SW480 (cell line): ENCODE measurements at regions not wholly inside any gene's neighbourhood (a gene's known extent, or its start where the extent isn't known, plus 50 kb on each side); places are given as distances from the start of the nearest gene placed in this dataset.

Experiments
- DNase-seq: peaks from one replicate; pipeline ENCODE4 v3.0.0-alpha.2; 2016; ENCODE audit warnings: low spot score

DNA sequence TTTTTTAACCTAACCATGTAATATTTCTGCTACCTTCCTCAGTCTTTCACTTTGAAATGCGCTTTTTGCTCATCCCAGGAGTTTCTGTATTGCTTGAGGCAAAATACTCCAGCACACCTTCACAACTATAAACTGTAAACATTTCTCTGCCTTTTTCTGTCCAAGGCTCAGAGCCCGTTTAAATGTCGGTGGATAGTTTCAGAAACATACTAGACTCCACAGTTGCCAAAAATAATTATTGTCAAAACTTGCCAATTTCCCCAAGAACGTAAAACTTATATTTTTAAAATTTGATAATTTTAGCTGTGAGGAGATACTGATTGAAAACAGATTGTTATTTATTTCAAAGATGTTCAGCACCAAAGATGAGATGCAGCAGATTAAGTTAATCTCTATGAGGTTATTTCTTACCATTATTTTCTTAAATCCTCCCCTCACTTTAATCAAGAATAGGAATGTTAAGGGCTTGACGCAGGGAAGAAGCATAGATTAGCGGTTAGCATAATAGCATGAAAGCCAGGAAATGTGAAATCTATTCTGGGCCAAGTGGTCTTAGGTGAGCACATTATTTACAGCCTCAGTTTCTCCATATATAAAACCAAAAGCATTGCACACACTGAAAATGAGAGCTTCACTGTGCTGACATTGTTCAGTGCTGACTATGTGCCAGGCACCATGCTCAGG lies 91.5 kb upstream of the ESRRG start:
- DNase-seq = no peak

DNA sequence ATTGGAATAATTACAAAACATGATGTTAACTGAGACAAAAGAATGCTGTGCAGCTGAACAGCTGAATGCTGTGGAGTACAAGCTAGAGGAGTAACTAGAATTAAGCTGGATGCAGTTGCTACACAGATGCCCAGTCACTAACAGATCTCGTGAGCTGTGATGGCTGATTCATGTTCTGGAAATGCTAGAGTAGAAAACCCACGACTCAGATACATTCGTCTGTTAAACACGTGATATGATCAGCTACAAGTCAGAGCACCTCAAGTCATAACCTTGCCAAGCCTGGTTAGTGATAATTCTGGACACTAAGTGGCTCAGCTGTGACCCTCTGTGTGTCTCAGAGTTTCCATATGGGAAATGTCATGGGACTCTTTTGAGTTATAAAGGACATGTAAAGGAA lies 89.7 kb upstream of the ESRRG start:
- DNase-seq = no peak

DNA sequence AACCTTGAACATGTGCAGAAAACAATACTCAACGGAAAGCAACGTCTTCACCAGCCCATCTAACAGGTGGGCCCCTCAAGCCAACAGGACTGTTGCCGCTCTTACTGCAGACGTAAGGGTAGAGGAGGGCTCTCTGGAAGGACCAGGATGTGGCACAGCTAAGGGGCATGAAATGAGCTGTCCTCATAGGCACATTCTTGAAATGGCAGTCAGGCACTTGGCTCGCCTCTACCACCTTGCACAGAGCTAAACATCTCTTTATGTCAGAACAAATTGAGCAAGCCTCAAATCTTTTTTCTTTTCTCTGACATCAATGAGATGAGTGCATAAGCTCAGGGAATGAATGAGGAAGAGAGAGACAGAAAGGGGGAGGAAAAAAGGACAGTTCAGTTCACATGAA lies 86.4 kb upstream of the ESRRG start:
- no peak for DNase-seq

DNA sequence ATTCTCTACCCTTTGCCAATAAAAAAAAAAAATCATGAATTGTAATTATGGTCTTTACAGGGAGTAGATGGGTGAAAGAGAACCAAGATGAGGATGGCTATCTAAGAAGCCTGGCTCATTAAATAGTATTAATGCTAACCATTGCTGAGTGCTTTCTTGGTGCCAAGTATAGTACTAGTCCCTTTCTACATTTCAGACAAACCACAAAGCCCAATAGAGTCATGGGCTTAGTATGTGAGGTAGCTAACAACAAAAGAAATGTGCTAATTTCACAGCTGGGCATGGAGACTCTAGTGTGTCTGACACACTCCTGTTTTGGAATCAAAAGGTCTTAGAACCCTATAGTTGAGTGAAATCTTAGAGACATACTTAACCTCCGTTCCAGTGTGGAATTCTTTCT lies 84.5 kb upstream of the ESRRG start:
- DNase-seq = no peak

DNA sequence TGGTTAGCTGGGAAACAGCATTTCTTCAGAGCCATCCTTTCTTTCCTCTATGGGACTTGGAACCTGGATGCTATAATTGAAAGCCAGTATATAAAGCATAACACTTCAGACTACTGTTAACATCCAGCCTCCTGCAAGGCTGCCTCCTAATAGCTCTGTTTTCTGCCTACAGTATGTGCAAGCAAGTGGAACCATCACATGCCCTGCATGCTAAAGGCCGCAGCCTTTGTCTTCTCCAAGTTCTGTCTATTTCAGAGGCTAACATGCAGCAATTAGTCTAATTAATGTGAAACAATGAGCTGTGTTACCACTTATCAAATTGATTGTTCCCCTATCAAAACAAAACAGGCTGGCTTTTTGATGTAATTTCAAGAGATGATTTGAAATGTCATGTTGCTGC lies 82.7 kb upstream of the ESRRG start:
- no peak for DNase-seq

DNA sequence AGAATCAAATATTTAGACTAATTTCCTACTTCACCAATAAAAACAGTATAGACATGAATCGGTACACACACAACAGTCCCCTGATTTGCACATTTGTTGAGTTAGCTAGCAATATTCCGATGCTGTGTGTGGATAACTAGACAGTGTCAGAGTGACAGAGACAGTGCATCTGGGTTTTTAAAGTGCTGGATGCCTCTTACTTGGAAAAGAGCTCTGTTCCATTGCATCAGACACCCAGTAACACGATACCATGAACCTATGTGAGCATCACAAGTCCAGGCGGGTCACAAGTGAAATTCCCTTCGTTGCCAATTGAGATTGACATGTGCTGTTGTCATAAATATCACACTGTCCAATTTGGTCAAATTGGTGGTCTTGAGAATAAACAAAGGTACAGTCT lies 82.0 kb upstream of the ESRRG start:
- DNase-seq = peak; percentile 16

DNA sequence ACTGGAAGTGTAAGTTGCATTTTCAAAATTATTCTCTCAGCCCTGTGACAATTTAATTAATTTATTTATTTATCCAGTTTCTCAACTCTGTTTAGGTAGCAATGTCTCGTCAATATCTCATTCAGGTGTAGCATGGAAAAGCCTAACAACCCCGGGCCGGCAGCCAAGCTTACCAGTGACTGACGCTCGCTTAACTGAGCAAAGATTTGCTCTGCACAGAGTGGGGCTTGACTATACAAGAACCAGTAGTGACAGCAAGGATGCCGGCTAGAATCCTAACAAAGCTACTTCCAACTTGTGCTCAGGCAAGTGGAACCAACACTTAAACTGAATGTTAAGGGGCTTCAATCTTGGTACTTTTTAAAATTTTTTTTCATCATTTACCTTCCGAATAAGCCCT lies 80.9 kb upstream of the ESRRG start:
- no peak for DNase-seq

DNA sequence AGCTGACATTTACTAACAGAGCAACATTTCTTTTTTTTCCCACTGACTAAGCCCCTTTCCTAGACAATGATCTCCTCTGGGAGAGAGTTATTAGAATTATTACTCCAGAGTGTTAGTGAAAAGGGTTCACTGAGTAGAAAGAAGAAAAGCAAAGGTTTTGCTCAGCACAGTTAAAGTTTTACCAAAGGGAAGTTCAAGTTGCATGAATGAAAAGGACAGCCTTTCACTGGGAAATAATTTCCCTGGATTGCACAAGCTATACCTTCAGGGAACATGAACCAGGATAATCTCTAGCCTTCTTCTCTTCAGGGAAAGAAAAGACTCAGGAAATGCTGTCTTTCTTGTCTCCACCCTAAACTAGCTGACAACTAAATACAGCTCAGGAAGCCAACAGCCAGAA lies 71.4 kb upstream of the ESRRG start:
- DNase-seq = no peak

DNA sequence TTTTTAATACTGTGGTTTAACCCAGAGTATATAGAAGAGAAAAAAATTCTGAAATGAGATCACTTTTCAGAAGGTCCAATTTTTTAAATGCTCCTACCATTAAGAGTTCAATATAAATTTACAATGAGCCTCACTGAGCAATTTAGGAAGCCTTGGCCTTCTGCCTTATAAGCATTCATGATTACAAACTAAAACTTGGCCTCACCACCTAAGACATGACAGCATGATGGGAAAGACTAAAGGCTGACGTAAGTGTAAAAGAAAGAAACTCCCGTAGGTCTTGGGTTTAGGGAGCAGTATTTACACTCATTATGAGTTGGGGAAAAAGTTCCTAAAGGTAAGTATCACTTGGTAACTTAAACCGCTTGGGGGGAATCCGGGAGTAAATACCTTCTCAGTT lies 70.7 kb upstream of the ESRRG start:
- no peak for DNase-seq

DNA sequence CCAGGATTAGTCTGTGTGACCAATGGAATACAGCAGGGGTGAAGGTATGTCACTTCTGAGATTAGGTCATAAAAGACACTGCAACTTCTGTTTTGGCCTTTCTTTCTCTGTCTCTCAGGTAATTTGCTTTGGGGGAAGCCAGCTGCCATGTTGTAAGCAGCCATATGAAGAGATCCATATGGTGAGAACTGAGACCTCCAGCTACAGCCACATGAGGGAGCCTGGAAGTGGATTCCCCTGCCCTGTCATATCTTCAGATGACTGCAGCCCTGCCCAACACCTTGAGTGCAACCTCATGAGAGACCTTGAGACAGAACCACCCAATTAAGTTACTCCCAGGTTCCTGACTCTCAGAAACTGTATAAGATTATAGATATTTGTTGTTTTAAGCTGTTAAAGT lies 70.1 kb upstream of the ESRRG start:
- no peak for DNase-seq

DNA sequence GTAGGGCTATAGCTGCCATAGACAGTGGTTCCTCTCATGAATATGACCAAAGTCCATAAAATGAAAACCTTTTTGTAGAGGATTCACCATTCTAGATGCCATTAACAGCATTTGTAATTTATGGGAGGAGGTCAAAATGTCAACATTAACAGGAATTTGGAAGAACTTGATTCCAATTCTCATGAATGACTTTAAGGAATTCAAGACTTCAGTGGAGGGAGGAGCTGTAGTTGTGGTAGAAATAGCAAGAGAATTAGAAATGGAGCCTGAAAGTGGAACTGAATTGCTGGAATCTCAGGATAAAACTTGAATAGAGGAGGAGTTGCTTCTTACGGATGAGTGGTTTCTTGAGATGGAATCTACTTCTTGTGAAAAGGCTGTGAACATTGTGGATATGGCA lies 65.4 kb upstream of the ESRRG start:
- no peak for DNase-seq

DNA sequence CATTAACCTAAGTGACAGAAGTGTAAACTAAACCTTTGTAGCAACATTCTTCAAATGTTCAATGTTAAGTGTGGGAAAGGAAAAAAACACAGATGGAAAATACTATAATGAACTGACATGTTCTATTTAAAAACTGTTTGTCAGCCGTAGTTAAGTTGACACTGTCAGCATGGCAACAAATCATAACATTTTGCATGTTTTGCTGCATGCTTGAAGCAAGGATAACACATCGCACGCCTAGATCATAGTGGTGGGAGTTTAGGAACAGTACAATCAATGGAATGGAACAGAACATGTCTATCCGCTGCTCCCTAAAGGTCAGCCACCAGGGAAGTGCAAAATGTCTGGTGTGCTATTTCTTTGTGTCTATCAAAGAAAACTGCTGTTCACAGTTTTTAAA lies 62.5 kb upstream of the ESRRG start:
- DNase-seq = no peak

DNA sequence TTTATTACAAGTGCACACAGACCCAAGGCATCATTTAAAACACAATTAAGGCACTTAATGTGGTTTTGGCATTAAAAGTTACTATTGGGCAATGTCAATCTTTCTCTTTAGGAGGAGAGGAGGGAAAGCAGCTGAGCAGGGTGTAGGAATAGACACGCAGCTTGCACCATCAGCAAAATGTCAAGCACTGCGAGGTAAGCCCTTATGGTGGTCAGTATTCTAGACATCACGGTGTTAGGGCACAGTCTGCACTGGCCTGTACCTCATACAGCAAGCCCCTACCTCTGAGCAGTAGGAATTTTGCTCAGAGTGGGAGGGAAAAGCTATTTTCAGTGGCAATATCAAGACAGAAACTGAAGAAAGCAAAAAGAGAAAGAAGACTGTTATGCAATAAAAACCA lies 62.0 kb upstream of the ESRRG start:
- DNase-seq = no peak

DNA sequence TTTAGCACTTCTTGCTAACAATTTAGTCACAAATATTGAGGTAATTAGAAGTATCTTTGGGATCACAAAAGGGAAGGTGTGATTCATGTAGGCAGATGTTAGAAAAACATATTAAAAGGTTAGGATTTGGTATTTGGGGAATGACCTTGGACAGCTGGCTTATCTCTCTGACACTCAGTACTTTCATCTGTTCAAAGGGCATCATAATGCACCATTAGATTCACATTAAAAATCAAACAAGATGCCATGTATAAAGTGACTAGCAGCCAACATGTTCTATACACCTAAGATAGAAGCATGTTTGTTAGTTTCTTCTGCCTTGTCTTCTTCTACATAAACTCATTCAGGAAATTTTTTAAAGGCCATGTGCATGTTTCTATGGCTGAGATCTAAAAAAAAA lies 56.5 kb upstream of the ESRRG start:
- DNase-seq = no peak

DNA sequence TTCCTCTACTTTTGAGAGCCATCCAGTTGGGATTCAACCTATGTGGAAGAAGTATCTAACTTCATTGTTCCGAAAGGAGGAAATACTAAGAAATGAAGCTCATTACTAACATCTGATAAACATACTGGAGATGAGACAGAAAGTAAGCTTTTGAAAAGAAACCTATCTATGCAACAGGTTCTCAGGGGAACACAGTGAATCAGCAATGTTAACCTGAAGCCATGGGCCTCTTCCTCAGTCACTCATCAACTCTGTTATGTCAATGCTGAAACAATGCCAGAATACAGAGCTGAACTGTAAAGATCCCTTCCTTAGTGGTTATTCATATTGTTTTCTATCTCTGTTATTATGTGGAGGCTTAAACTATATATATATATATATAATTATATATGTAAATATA lies 55.5 kb upstream of the ESRRG start:
- no peak for DNase-seq

DNA sequence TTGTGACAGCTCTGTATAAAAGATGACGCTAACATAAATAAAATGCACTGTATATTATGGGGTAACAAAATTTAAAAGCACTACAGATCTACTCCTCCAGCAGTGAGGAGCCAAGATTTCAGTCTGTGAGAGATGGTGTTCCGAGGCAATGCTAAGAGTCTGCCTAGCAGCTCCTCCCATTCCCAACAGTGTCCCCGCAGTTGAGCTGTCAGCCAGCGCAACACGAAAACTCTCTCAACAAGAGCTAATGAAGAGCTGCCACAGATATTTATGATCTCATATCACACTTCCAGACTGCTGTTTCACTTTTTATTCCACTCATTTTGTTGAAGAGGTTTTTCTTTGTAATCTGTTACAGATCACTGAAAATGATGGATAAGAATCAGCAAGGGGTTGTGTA lies 53.9 kb upstream of the ESRRG start:
- no peak for DNase-seq
